Pancreas (tissue), 10 donors: ENCODE measurements at regions not wholly inside any gene's neighbourhood (a gene's known extent, or its start where the extent isn't known, plus 50 kb on each side); places are given as distances from the start of the nearest gene placed in this dataset.
A peak's percentile ranks its signal among the peaks of the same experiment; 100 is the strongest.

ENCODE experiments used
- ATAC-seq, 4 donors: fragments of 200-7000 bp; cut with Tn5 transposase; one replicate each; pipeline versions ENCODE4 v1.8.0 to v1.9.1; 2020; ENCODE audit warnings: mild to moderate bottlenecking in 4 of 4, moderate library complexity in 4 of 4
- DNase-seq, 6 donors: peaks; one replicate each; pipeline ENCODE4 v3.0.0-alpha.2; 2020
- FAIRE-seq: peaks from 2 replicates; lab custom pipeline; 2012; peaks lifted over from hg19 to GRCh38; lab: Jason Lieb, UNC
- H3K27ac ChIP-seq, 4 donors: fragments of 200-600 bp; sonication (generic); 1 replicate in 3 of 4; 2 replicates in 1 of 4; pipeline versions ENCODE4 v1.5.0 to v1.8.0; 2020
- H3K27me3 ChIP-seq, 4 donors: fragments of 200-600 bp; one replicate each; pipeline ENCODE4 v1.8.0; 2021
- H3K36me3 ChIP-seq, 3 donors: fragments of 200-600 bp; sonication (generic) in 1 of 3; one replicate each; pipeline versions ENCODE4 v1.5.0 to v1.8.0; 2020 to 2021
- H3K4me1 ChIP-seq, 3 donors: fragments of 200-600 bp; one replicate each; pipeline ENCODE4 v1.8.0; 2021
- H3K4me3 ChIP-seq, 4 donors: fragments of 200-600 bp; sonication (generic) in 2 of 4; one replicate each; pipeline versions ENCODE4 v1.5.0 to v1.8.0; 2020 to 2021
- H3K9me3 ChIP-seq, 4 donors: fragments of 200-600 bp; one replicate each; pipeline ENCODE4 v1.8.0; 2021
- CTCF ChIP-seq, 4 donors: fragments of 200-600 bp; sonication (generic) in 3 of 4; IDR thresholded peaks; one replicate each; pipeline versions ENCODE4 v1.5.0 to v1.8.0; 2021; ENCODE audit warnings: antibody characterized with exemption in 4 of 4
- whole genome bisulfite sequencing, 2 donors: extraction: QIAGEN DNeasy Blood & Tissue Kit; methylation state at CpG; one replicate each; pipeline ENCODE4 v1.1.7; 2013; 5-methylcytosine and 5-hydroxymethylcytosine counted together
- intact Hi-C, 3 donors: fragments of 100-400 bp; cut with DNase I; formaldehyde crosslinking; loops; one replicate each; pipeline versions ENCODE4 v1.11.1 to v1.14.2; 2022
- donor health status: healthy with polysubstance abuse.
- donor health status: DM: no; HTN: no; CAD: no; lungs with moderate emphysema.
- donor health status: DM: no; HTN: no; CAD: no.
- donor health status: control.
- donor health status: control.
- donor health status: Bipolar disorder and iron deficiency.
- donor health status: DM: yes; HTN: yes; CAD: no.
- donor health status: DM: no; HTN: no; CAD: no.
- donor health status: DM: no; HTN: no; CAD: no.
- donor health status: DM: yes; HTN: yes; CAD: no.

GRCh38 chr6:81854474-81854873 is 102.0 kb upstream of the TENT5A start:
- Histone ChIP-seq H3K27ac (no peak overlapping the region), H3K9me3 (no peaks in the 10 kb centered on the region), H3K36me3 (no peaks in the 10 kb centered on the region), H3K27me3 (no peaks in the 10 kb centered on the region), H3K4me1 (no peaks in the 10 kb centered on the region), H3K4me3 (no peak overlapping the region)
- TF ChIP-seq CTCF (IDR thresholded peaks at IDR 0.05): no peak
- intact Hi-C loops: no loop called here
- 53 to 73% methylated on average over 2 of the region's 2 CpGs for WGBS, 2 donors
- no peak for DNase-seq
- FAIRE-seq: no peak
- no peak for ATAC-seq

- Histone ChIP-seq H3K27ac (no peak overlapping the region), H3K4me1 (no peaks in the 10 kb centered on the region), H3K4me3 (no peak overlapping the region), H3K27me3 (no peaks in the 10 kb centered on the region), H3K9me3 (no peaks in the 10 kb centered on the region), H3K36me3 (no peaks in the 10 kb centered on the region)
- intact Hi-C loops: no loop called here
- ATAC-seq: peak in 1 of 4 donors; percentile 25
- 80 to 84% methylated on average over 2 of the region's 2 CpGs for WGBS, 2 donors
- no peak for TF ChIP-seq CTCF (IDR thresholded peaks at IDR 0.05)
- no peak for DNase-seq
- FAIRE-seq: no peak
These were observed 101.5 kb upstream of the TENT5A start for GRCh38 chr6:81853975-81854374.

GRCh38 chr6:81849248-81849647 is 96.8 kb upstream of the TENT5A start:
- Histone ChIP-seq H3K9me3 (no peaks in the 10 kb centered on the region), H3K4me3 (no peak overlapping the region), H3K27me3 (no peaks in the 10 kb centered on the region), H3K36me3 (no peaks in the 10 kb centered on the region), H3K27ac (no peak overlapping the region), H3K4me1 (no peaks in the 10 kb centered on the region)
- WGBS, 2 donors: 67 to 73% methylated on average over 4 of the region's 4 CpGs
- no peak for TF ChIP-seq CTCF (IDR thresholded peaks at IDR 0.05)
- no peak for DNase-seq
- FAIRE-seq: no peak
- intact Hi-C loops: no loop called here
- ATAC-seq: no peak

GRCh38 chr6:81847866-81848265 is 95.4 kb upstream of the TENT5A start:
- ATAC-seq: no peak
- no peak for FAIRE-seq
- WGBS, 2 donors: 75 to 78% methylated on average over 3 of the region's 3 CpGs

GRCh38 chr6:81844686-81845085 is 92.2 kb upstream of the TENT5A start:
- 77 to 87% methylated on average over 2 of the region's 2 CpGs for WGBS, 2 donors
- no peak for FAIRE-seq
- Histone ChIP-seq H3K36me3 (no peaks in the 10 kb centered on the region), H3K27me3 (no peaks in the 10 kb centered on the region), H3K9me3 (no peaks in the 10 kb centered on the region), H3K27ac (no peak overlapping the region), H3K4me1 (no peaks in the 10 kb centered on the region), H3K4me3 (no peak overlapping the region)
- no peak for TF ChIP-seq CTCF (IDR thresholded peaks at IDR 0.05)
- DNase-seq: no peak
- no peak for ATAC-seq
- intact Hi-C loops: no loop called here

More at GRCh38 chr6:81847866-81848265, 95.4 kb upstream of the TENT5A start:
- intact Hi-C loops: no loop called here
- no peak overlapping the region for H3K27ac ChIP-seq
- no peak for TF ChIP-seq CTCF (IDR thresholded peaks at IDR 0.05)
- no peak overlapping the region for H3K4me3 ChIP-seq
- H3K9me3 ChIP-seq: no peaks in the 10 kb centered on the region
- H3K4me1 ChIP-seq: no peaks in the 10 kb centered on the region
- H3K27me3 ChIP-seq: no peaks in the 10 kb centered on the region
- no peak for DNase-seq
- H3K36me3 ChIP-seq: no peaks in the 10 kb centered on the region
